HG03095 (cell line): ENCODE measurements at regions not wholly inside any gene's neighbourhood (a gene's known extent, or its start where the extent isn't known, plus 50 kb on each side); places are given as distances from the start of the nearest gene placed in this dataset.
"Not testable (repeated sequence)": the region's sequence is repeated elsewhere in the genome, so short reads cannot be mapped to it uniquely, and the experiment has no call there.

Experiments
- ATAC-seq: cut with Tn5 transposase; IDR thresholded peaks from one replicate; pipeline ENCODE4 v1.9.1; 2021; ENCODE audit warnings: moderate library complexity; ENCODE audit not compliant: unreplicated experiment

- no peak for ATAC-seq
Measured at GRCh38 chr14:40758076-40758475, 848.6 kb upstream of the LRFN5 start.

GRCh38 chr14:40757376-40757950 lies 849.2 kb upstream of the LRFN5 start:
- no peak for ATAC-seq

GRCh38 chr14:40733206-40733605 lies 873.5 kb upstream of the LRFN5 start:
- no peak for ATAC-seq

- ATAC-seq: no peak
Measured at GRCh38 chr14:40727107-40727506, 879.6 kb upstream of the LRFN5 start.

- ATAC-seq: no peak
Measured at GRCh38 chr14:40713387-40713786, 893.3 kb upstream of the LRFN5 start.

GRCh38 chr14:40697231-40697630 lies 909.4 kb upstream of the LRFN5 start:
- no peak for ATAC-seq

GRCh38 chr14:40694023-40694422 lies 912.7 kb upstream of the LRFN5 start:
- ATAC-seq: no peak

GRCh38 chr14:40691066-40691465 lies 915.6 kb upstream of the LRFN5 start:
- ATAC-seq: no peak

- ATAC-seq: no peak
Measured at GRCh38 chr14:40685764-40686163, 920.9 kb upstream of the LRFN5 start.

- no peak for ATAC-seq
Measured at GRCh38 chr14:40684328-40684727, 922.3 kb upstream of the LRFN5 start.

GRCh38 chr14:40682131-40682913 lies 924.4 kb upstream of the LRFN5 start:
- ATAC-seq: no peak

GRCh38 chr14:40679256-40679655 lies 927.4 kb upstream of the LRFN5 start:
- ATAC-seq: no peak

GRCh38 chr14:40677206-40677605 lies 929.5 kb upstream of the LRFN5 start:
- not testable (repeated sequence) for ATAC-seq

- no peak for ATAC-seq
Measured at GRCh38 chr14:40674502-40674901, 932.2 kb upstream of the LRFN5 start.

GRCh38 chr14:40656311-40656710 lies 950.4 kb upstream of the LRFN5 start:
- no peak for ATAC-seq

GRCh38 chr14:40652089-40652691 lies 954.5 kb upstream of the LRFN5 start:
- ATAC-seq: no peak

- ATAC-seq: no peak
Measured at GRCh38 chr14:40630471-40630870, 976.2 kb upstream of the LRFN5 start.

- ATAC-seq: not testable (repeated sequence)
Measured at GRCh38 chr14:40629551-40630137, 977.0 kb upstream of the LRFN5 start.

GRCh38 chr14:40629144-40629543 lies 977.5 kb upstream of the LRFN5 start:
- no peak for ATAC-seq

GRCh38 chr14:40623643-40624042 lies 983.0 kb upstream of the LRFN5 start:
- ATAC-seq: no peak

GRCh38 chr14:40618225-40618898 lies 988.3 kb upstream of the LRFN5 start:
- ATAC-seq: no peak
